Ovary (tissue), 7 donors: ENCODE measurements at regions not wholly inside any gene's neighbourhood (a gene's known extent, or its start where the extent isn't known, plus 50 kb on each side); places are given as distances from the start of the nearest gene placed in this dataset.

Experiments
- DNase-seq, 5 donors: peaks; one replicate each; pipeline ENCODE4 v3.0.0-alpha.2; 2019 to 2020
- H3K27ac ChIP-seq, 2 donors: fragments of 200-600 bp; one replicate each; pipeline versions ENCODE4 v1.5.1 to v1.8.0; 2019 to 2022
- H3K27me3 ChIP-seq: fragments of 200-600 bp; one replicate; pipeline ENCODE4 v1.8.0; 2022
- H3K36me3 ChIP-seq: fragments of 200-600 bp; sonication (generic); one replicate; pipeline ENCODE4 v1.5.1; 2019
- H3K4me1 ChIP-seq: one replicate; pipeline ENCODE4 v1.8.1; 2013; ENCODE audit warnings: mild to moderate bottlenecking, moderate library complexity; ENCODE audit not compliant: insufficient read depth
- H3K4me3 ChIP-seq: fragments of 200-600 bp; sonication (generic); one replicate; pipeline ENCODE4 v1.5.1; 2017
- H3K9me3 ChIP-seq, 2 donors: fragments of 200-600 bp in 1 of 2; sonication (generic) in 1 of 2; one replicate each; pipeline versions ENCODE4 v1.5.1 to v1.8.1; 2013 to 2019; ENCODE audit warnings: mild to moderate bottlenecking in 1 of 2, moderate library complexity in 1 of 2
- CTCF ChIP-seq, 3 donors: fragments of 450-650 bp in 2 of 3; fragments of 200-600 bp in 1 of 3; IDR thresholded peaks; one replicate each; pipeline versions ENCODE4 v1.5.1 to v1.8.0; 2016 to 2022; ENCODE audit warnings: antibody characterized with exemption in 3 of 3, mild to moderate bottlenecking in 1 of 3
- EP300 ChIP-seq: sonication (generic); formaldehyde crosslinking; IDR thresholded peaks from one replicate; pipeline ENCODE4 v1.6.1; 2017; ENCODE audit warnings: antibody characterized with exemption
- POLR2A ChIP-seq: fragments of 450-650 bp; IDR thresholded peaks from one replicate; pipeline ENCODE4 v1.6.1; 2017; ENCODE audit warnings: antibody characterized with exemption, mild to moderate bottlenecking, moderate library complexity
- WGBS, 3 donors: extraction: QIAGEN DNeasy Blood & Tissue Kit in 1 of 3; methylation state at CpG; one replicate each; pipeline versions ENCODE4 v1.1.5 to v1.1.7; 2013 to 2017; 5-methylcytosine and 5-hydroxymethylcytosine counted together
- intact Hi-C, 4 donors: fragments of 100-400 bp; cut with DNase I; formaldehyde crosslinking; loops; one replicate each; pipeline versions ENCODE4 v1.11.0 to v1.15.1; 2022 to 2023
- donor health status: DM: no; HTN: no; CAD: no; lungs with moderate emphysema.
- donor health status: DM: no; HTN: no; CAD: no.
- donor health status: Bipolar disorder and iron deficiency.
- donor health status: DM: no; HTN: no; CAD: no.
- donor health status: DM: yes; HTN: yes; CAD: no.

DNA sequence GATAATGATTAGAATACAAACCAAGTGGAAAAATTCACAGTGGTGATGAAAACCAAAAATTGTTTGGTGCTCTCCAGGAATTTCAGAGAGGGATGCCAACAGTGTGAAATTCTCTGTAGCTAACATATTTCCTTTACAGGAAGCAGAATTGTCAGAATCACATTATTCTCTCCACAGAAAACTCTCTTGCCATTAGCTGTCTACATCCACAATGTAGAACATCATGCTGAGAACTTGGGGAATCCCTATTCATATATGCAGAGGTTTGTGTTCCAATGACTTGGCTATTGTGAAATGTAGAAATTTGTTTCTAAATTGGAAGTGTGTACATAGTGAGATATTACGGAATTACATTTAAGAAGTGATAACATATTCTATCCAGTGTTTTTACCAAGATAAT is 142.0 kb downstream of the PCDH7 start:
- WGBS, 3 donors: 65 to 77% (median 70%) methylated on average over 1 of the region's 1 CpG

DNA sequence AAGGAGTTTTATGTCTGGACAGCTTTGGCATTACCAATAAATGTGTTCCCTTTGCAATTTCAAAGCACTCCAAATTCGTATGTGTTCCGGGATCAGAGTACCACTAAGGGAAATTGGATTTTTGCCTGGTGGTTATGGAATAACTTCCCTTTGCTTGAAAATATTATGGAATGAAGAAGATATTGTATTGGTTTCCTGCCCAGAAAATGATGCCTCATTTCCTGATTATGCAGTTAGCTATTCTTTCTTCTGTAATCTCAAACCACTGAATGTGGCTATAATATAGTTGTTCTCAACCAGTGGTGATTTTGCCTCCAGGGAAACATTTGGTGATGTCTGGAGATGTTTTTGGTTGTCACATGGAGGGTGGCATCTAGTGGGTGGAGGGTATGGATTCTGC is 142.9 kb downstream of the PCDH7 start:
- no peaks in the 10 kb centered on the region for H3K9me3 ChIP-seq
- H3K4me3 ChIP-seq: no peak overlapping the region
- 8 to 17% (median 9%) methylated on average over 2 of the region's 2 CpGs for WGBS, 3 donors
- no peaks in the 10 kb centered on the region for H3K27me3 ChIP-seq
- no peak overlapping the region for H3K27ac ChIP-seq
- DNase-seq: no peak
- peaks cover 3% of the 10 kb centered on the region for H3K4me1 ChIP-seq
- intact Hi-C loops: no loop called here
- TF ChIP-seq CTCF (IDR thresholded peaks at IDR 0.05) (no peak), POLR2A (no peak), EP300 (no peak)
- no peaks in the 10 kb centered on the region for H3K36me3 ChIP-seq

More for the DNA sequence above, 142.0 kb downstream of the PCDH7 start:
- intact Hi-C loops: no loop called here
- no peaks in the 10 kb centered on the region for H3K36me3 ChIP-seq
- no peak overlapping the region for H3K27ac ChIP-seq
- no peak for TF ChIP-seq POLR2A
- TF ChIP-seq EP300: no peak
- no peak for TF ChIP-seq CTCF (IDR thresholded peaks at IDR 0.05)
- H3K27me3 ChIP-seq: no peaks in the 10 kb centered on the region
- no peaks in the 10 kb centered on the region for H3K9me3 ChIP-seq
- no peak for DNase-seq
- no peak overlapping the region for H3K4me3 ChIP-seq
- peaks cover 3% of the 10 kb centered on the region for H3K4me1 ChIP-seq

GRCh38 chr4:30865691-30866090 is 145.5 kb downstream of the PCDH7 start:
- intact Hi-C loops: no loop called here
- no peak for DNase-seq
- WGBS, 3 donors: 50 to 58% (median 55%) methylated on average over 3 of the region's 3 CpGs
- Histone ChIP-seq H3K27ac (no peak overlapping the region), H3K4me1 (peaks cover 3% of the 10 kb centered on the region), H3K4me3 (no peak overlapping the region), H3K9me3 (no peaks in the 10 kb centered on the region), H3K27me3 (no peaks in the 10 kb centered on the region), H3K36me3 (no peaks in the 10 kb centered on the region)
- TF ChIP-seq POLR2A (no peak), EP300 (no peak), CTCF (IDR thresholded peaks at IDR 0.05) (no peak)

- WGBS, 3 donors: 1 to 7% (median 2%) methylated on average over 1 of the region's 1 CpG
- intact Hi-C loops: no loop called here
- TF ChIP-seq EP300 (no peak), POLR2A (no peak), CTCF (IDR thresholded peaks at IDR 0.05) (no peak)
- no peaks in the 10 kb centered on the region for H3K27me3 ChIP-seq
- H3K4me3 ChIP-seq: no peak overlapping the region
- peaks cover 3% of the 10 kb centered on the region for H3K4me1 ChIP-seq
- no peak overlapping the region for H3K27ac ChIP-seq
- no peaks in the 10 kb centered on the region for H3K9me3 ChIP-seq
- no peak for DNase-seq
- no peaks in the 10 kb centered on the region for H3K36me3 ChIP-seq
Observed at GRCh38 chr4:30866346-30866745, 146.2 kb downstream of the PCDH7 start.

GRCh38 chr4:30866907-30867306 is 146.7 kb downstream of the PCDH7 start:
- TF ChIP-seq EP300 (no peak), POLR2A (no peak), CTCF (IDR thresholded peaks at IDR 0.05) (no peak)
- WGBS, 3 donors: 95 to 100% (median 98%) methylated on average over 1 of the region's 1 CpG
- Histone ChIP-seq H3K27me3 (no peaks in the 10 kb centered on the region), H3K36me3 (no peaks in the 10 kb centered on the region), H3K27ac (no peak overlapping the region), H3K9me3 (no peaks in the 10 kb centered on the region), H3K4me1 (peaks cover 3% of the 10 kb centered on the region), H3K4me3 (no peak overlapping the region)
- DNase-seq: no peak
- intact Hi-C loops: no loop called here
